Muscle layer of colon (tissue), 2 donors: ENCODE measurements at regions not wholly inside any gene's neighbourhood (a gene's known extent, or its start where the extent isn't known, plus 50 kb on each side); places are given as distances from the start of the nearest gene placed in this dataset.
"Not testable (repeated sequence)": the region's sequence is repeated elsewhere in the genome, so short reads cannot be mapped to it uniquely, and the experiment has no call there.

Experiments
- H3K27ac ChIP-seq: one replicate; pipeline ENCODE4 v1.7.0; 2013; ENCODE audit warnings: low read depth, mild to moderate bottlenecking, low read length, moderate library complexity
- H3K27me3 ChIP-seq, 2 donors: one replicate each; pipeline ENCODE4 v1.7.0; 2013; ENCODE audit warnings: low read length in 2 of 2, mild to moderate bottlenecking in 2 of 2; ENCODE audit not compliant: insufficient read depth in 2 of 2, control insufficient read depth in 1 of 2
- H3K36me3 ChIP-seq: one replicate; pipeline ENCODE4 v1.7.0; 2013; ENCODE audit warnings: mild to moderate bottlenecking, low read length; ENCODE audit not compliant: insufficient read depth
- H3K4me1 ChIP-seq: one replicate; pipeline ENCODE4 v1.7.0; 2013; ENCODE audit warnings: mild to moderate bottlenecking, low read length; ENCODE audit not compliant: insufficient read depth
- H3K4me3 ChIP-seq, 2 donors: one replicate each; pipeline ENCODE4 v1.7.0; 2013; ENCODE audit warnings: low read length in 2 of 2, low read depth in 1 of 2, mild to moderate bottlenecking in 1 of 2, moderate library complexity in 1 of 2
- H3K9ac ChIP-seq: one replicate; pipeline ENCODE4 v1.7.0; 2013; ENCODE audit warnings: low read length
- H3K9me3 ChIP-seq: one replicate; pipeline ENCODE4 v1.7.0; 2013; ENCODE audit warnings: mild to moderate bottlenecking, low read length
- donor health status: abdominal sarcoma.
- donor health status: Adenocarcinoma of cecum.

DNA sequence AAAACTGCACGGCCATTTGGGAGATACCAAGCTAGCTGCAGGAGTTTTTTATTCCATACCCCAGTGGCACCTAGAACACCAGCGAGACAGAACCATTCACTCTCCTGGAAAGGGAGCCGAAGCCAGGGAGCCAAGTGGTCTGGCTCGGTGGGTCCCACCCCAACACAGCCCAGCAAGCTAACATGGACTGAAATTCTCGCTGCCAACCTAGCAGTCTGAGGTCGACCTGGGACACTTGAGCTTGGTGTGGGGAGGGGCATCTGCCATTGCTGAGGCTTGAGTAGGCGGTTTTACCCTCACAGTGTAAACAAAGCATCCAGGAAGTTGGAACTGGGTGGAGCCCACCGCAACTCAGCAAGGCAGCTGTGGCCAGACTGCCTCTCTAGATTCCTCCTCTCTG lies 108.9 kb upstream of the CHD1 start:
- Histone ChIP-seq H3K4me1 (peaks cover 3% of the 10 kb centered on the region), H3K4me3 (no peak overlapping the region), H3K36me3 (no peaks in the 10 kb centered on the region), H3K27me3 (no peaks in the 10 kb centered on the region), H3K9me3 (no peaks in the 10 kb centered on the region), H3K27ac (no peak overlapping the region), H3K9ac (no peak overlapping the region)

GRCh38 chr5:99035942-99036341 lies 107.1 kb upstream of the CHD1 start:
- no peaks in the 10 kb centered on the region for H3K36me3 ChIP-seq
- H3K9ac ChIP-seq, result no peak overlapping the region
- H3K27ac ChIP-seq, result no peak overlapping the region
- peaks cover 4% of the 10 kb centered on the region for H3K4me1 ChIP-seq
- no peaks in the 10 kb centered on the region for H3K9me3 ChIP-seq
- H3K27me3 ChIP-seq, result no peaks in the 10 kb centered on the region
- H3K4me3 ChIP-seq, result no peak overlapping the region

DNA sequence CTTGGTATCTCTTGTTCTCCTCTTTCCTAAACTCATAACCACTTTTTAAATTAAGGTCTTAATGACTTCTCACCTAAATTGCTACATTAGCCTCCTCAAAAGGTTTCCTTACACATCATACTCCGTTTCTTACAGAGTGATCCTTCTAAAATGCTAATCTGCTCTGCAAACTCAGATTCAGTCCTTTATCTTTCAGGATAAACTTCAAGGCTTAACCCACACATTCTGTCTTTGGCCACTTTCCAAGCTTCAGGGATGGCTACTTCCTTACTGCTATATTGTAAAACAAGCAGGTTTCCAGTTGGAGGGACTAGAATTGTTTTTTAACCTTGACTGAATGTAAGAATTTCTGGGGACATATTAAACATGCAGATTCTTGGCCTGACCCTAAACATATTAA lies 105.5 kb upstream of the CHD1 start:
- no peak overlapping the region for H3K4me3 ChIP-seq
- peaks cover 4% of the 10 kb centered on the region for H3K4me1 ChIP-seq
- no peak overlapping the region for H3K27ac ChIP-seq
- H3K27me3 ChIP-seq, result no peaks in the 10 kb centered on the region
- H3K9ac ChIP-seq, result no peak overlapping the region
- H3K36me3 ChIP-seq, result no peaks in the 10 kb centered on the region
- H3K9me3 ChIP-seq, result no peaks in the 10 kb centered on the region

GRCh38 chr5:99033014-99033900 lies 104.5 kb upstream of the CHD1 start:
- Histone ChIP-seq H3K4me3 (peak overlapping the region in 1 of 2 donors; percentile 20), H3K27me3 (no peaks in the 10 kb centered on the region), H3K9me3 (no peaks in the 10 kb centered on the region), H3K9ac (no peak overlapping the region), H3K27ac (peak overlapping the region; percentile 5), H3K4me1 (peaks cover 4% of the 10 kb centered on the region), H3K36me3 (no peaks in the 10 kb centered on the region)

- Histone ChIP-seq H3K4me1 (peaks cover 4% of the 10 kb centered on the region), H3K9ac (no peak overlapping the region), H3K9me3 (no peaks in the 10 kb centered on the region), H3K27ac (peak overlapping the region; percentile 5), H3K27me3 (no peaks in the 10 kb centered on the region), H3K36me3 (no peaks in the 10 kb centered on the region), H3K4me3 (peak overlapping the region in 1 of 2 donors; percentile 20)
Observed at GRCh38 chr5:99032234-99033013, 103.6 kb upstream of the CHD1 start.

- Histone ChIP-seq H3K27me3 (no peaks in the 10 kb centered on the region), H3K4me1 (peaks cover 4% of the 10 kb centered on the region), H3K27ac (no peak overlapping the region), H3K36me3 (no peaks in the 10 kb centered on the region), H3K9me3 (no peaks in the 10 kb centered on the region), H3K9ac (no peak overlapping the region), H3K4me3 (no peak overlapping the region)
Observed at GRCh38 chr5:99030906-99031440, 102.2 kb upstream of the CHD1 start.

- Histone ChIP-seq H3K27ac (no peak overlapping the region), H3K4me3 (no peak overlapping the region), H3K9ac (no peak overlapping the region), H3K27me3 (no peaks in the 10 kb centered on the region), H3K36me3 (no peaks in the 10 kb centered on the region), H3K4me1 (peaks cover 4% of the 10 kb centered on the region), H3K9me3 (no peaks in the 10 kb centered on the region)
Observed at GRCh38 chr5:99029172-99029571, 100.4 kb upstream of the CHD1 start.

- not testable (repeated sequence) for H3K27me3 ChIP-seq, H3K27ac ChIP-seq, H3K9me3 ChIP-seq, H3K4me3 ChIP-seq, H3K36me3 ChIP-seq, H3K9ac ChIP-seq, H3K4me1 ChIP-seq
Observed at GRCh38 chr5:99028170-99028569, 99.4 kb upstream of the CHD1 start.

DNA sequence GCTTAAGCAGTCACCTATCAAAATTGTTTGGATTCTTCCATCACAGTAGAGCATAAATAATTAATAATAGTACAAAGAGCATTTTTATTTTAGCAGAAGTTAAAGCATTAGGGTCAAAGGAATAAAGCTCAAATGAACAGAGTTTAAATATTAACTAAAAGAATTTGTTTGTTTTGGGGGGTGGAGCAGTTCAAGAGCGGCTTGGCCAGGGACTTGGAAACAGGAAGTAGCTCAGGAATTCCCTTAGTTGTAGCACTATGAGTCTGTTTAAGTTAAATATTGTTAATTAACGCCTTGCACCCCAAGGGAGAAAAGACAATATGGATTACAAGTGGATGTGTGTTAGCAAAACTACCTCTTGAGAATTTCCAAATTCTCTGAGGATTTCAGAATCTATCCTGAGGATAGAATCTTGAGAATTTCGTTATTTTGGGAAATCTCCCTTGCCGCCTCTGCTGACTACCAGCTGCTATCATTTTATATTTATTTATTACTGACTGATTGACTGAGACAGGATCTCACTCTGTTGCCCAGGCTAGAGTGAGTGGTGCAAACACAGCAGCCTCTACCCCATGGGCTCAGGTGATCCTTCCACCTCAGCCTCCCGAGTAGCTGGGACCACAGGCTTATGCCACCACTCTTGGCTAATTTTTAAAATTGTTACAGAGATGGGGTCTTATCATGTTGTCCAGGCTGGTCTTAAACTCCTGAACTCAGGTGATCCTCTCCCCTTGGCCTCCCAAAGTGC lies 96.7 kb upstream of the CHD1 start:
- no peaks in the 10 kb centered on the region for H3K9me3 ChIP-seq
- H3K27ac ChIP-seq, result no peak overlapping the region
- no peak overlapping the region for H3K4me3 ChIP-seq
- no peaks in the 10 kb centered on the region for H3K27me3 ChIP-seq
- no peaks in the 10 kb centered on the region for H3K36me3 ChIP-seq
- H3K4me1 ChIP-seq, result no peaks in the 10 kb centered on the region
- H3K9ac ChIP-seq, result no peak overlapping the region

DNA sequence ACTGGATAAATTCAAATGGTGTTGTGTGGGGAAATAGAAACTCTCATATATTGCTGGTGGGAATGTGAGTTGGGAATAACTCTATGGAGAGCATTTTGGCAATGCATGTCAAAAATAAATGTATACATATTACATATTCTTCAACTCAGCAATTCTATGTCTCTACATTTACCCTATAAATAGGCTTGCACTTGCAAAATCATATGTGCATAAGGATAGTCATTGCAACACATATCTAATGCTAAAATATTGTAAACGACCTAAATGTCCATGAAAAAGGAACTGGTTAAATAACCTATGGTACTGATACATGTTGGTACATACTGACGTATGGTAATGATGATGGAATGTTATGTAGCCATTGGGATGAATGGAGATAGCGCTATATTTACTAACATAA lies 94.5 kb upstream of the CHD1 start:
- peaks cover 6% of the 10 kb centered on the region for H3K4me1 ChIP-seq

GRCh38 chr5:99022250-99022649 lies 93.4 kb upstream of the CHD1 start:
- Histone ChIP-seq H3K27me3 (no peaks in the 10 kb centered on the region), H3K9me3 (no peaks in the 10 kb centered on the region), H3K9ac (no peak overlapping the region), H3K27ac (no peak overlapping the region), H3K4me3 (no peak overlapping the region), H3K4me1 (peaks cover 6% of the 10 kb centered on the region), H3K36me3 (no peaks in the 10 kb centered on the region)

More for the DNA sequence above, 94.5 kb upstream of the CHD1 start:
- H3K27me3 ChIP-seq, result no peaks in the 10 kb centered on the region
- H3K9me3 ChIP-seq, result no peaks in the 10 kb centered on the region
- H3K4me3 ChIP-seq, result no peak overlapping the region
- H3K9ac ChIP-seq, result no peak overlapping the region
- H3K27ac ChIP-seq, result no peak overlapping the region
- no peaks in the 10 kb centered on the region for H3K36me3 ChIP-seq
